VCaP (cell line): ENCODE measurements at regions not wholly inside any gene's neighbourhood (a gene's known extent, or its start where the extent isn't known, plus 50 kb on each side); places are given as distances from the start of the nearest gene placed in this dataset.

Experiments
- H3K27ac ChIP-seq: fragments of 450-650 bp; 2 replicates; pipeline ENCODE4 v1.5.1; 2017
- TF ChIP-seq, protein P1 (sequence below): fragments of 450-650 bp; conservative IDR thresholded peaks from 2 replicates; pipeline ENCODE4 v1.5.1; 2017; ENCODE audit warnings: mild to moderate bottlenecking, moderate library complexity

DNA sequence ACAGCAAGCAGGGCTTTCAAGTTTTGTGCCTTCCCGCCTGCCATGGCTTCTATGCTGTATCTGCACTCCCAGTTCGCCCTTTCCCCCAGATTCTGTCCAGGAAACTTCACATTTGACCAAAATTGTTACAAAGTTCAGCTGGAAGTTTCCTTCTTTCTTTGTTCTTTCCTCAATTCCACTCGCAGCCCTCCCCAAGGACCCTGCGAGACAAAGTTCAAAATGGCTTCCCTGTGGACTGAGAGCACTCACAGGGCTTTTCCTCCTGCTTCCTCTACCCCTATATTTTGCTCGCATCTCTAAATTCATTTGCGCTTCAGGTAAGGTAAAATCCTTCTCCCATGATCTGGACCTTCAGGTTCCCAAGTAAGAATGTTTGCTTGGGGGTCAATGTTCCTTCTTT is 1348.4 kb upstream of the B3GALT2 start:
- TF ChIP-seq, protein P1, sequence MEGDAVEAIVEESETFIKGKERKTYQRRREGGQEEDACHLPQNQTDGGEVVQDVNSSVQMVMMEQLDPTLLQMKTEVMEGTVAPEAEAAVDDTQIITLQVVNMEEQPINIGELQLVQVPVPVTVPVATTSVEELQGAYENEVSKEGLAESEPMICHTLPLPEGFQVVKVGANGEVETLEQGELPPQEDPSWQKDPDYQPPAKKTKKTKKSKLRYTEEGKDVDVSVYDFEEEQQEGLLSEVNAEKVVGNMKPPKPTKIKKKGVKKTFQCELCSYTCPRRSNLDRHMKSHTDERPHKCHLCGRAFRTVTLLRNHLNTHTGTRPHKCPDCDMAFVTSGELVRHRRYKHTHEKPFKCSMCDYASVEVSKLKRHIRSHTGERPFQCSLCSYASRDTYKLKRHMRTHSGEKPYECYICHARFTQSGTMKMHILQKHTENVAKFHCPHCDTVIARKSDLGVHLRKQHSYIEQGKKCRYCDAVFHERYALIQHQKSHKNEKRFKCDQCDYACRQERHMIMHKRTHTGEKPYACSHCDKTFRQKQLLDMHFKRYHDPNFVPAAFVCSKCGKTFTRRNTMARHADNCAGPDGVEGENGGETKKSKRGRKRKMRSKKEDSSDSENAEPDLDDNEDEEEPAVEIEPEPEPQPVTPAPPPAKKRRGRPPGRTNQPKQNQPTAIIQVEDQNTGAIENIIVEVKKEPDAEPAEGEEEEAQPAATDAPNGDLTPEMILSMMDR, result no peak
- H3K27ac ChIP-seq, result no peak overlapping the region

DNA sequence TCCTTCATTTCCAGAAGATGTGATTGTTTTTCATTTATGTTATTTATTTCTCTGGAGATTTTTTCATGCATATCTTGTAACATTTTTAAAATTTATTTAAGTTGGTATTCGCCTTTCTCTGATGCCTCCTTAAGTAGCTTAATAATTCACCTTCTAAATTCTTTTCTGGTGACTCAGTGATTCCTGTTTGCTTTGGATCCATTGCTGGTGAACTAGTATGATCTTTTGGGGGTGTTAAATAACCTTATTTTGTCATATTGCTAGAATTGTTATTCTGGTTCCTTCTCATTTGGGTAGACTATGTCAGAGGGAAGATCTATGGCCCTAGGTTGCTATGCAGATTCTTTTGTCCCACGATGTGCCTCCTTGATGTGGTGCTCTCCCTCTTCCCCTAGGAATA is 1347.2 kb upstream of the B3GALT2 start:
- TF ChIP-seq, protein P1, result no peak
- no peak overlapping the region for H3K27ac ChIP-seq

DNA sequence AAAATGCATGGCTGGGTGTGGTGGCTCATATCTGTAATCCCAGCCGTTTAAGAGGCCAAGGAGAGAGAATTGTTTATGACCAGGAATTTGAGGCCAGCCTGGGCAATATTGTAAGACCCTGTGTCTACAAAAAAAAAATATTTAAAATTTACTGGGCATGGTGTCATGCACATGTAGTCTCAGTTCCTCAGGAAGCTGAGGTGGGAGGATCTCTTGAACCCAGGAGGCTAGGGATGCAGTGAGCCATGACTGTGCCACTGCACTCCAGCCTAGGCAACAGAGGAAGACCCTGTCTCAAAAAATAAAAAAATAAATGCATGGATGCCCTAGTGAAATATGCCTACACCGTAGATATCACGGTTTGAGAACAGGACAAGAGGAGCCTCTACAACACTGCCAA is 1331.2 kb upstream of the B3GALT2 start:
- TF ChIP-seq, protein P1, result no peak
- no peak overlapping the region for H3K27ac ChIP-seq

DNA sequence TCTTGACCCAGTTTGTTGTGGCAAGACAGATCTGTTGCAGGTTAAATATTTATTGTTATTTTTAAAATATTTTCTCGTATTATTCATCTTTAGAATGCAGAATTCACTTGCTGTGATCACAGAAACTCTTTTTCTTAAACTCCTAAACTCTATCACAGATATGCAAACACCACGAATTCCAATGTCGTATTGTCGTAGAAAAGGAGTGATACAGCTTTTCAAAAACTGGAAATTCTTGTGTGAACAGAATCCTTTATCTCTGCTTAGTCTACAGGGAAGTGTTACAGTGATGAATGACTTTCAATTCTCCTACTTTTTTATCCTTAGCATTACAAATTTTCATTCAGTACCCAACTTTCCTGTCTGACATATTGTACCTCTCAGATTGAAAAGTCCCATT is 1329.5 kb upstream of the B3GALT2 start:
- H3K27ac ChIP-seq, result no peak overlapping the region
- TF ChIP-seq, protein P1, result no peak

DNA sequence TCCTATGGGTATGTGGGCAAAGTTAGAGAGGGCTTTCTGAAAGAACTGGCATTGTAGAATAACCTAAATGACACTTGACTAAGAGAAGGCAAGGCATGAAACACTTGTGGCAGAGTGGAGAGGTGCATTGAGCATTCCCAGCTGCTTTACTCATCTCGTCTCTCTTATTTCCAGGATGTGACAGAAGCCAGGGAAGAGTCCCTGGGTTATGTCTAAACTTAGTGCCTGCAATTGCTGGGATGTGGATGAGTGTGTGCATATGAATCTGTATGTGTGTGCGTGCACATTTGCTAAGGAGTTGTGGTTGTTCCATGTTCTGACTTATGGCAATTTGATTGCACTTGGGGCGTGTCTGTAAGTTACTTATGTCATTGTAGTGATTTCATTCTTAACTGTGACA is 1326.5 kb upstream of the B3GALT2 start:
- no peak overlapping the region for H3K27ac ChIP-seq
- TF ChIP-seq, protein P1, result no peak

DNA sequence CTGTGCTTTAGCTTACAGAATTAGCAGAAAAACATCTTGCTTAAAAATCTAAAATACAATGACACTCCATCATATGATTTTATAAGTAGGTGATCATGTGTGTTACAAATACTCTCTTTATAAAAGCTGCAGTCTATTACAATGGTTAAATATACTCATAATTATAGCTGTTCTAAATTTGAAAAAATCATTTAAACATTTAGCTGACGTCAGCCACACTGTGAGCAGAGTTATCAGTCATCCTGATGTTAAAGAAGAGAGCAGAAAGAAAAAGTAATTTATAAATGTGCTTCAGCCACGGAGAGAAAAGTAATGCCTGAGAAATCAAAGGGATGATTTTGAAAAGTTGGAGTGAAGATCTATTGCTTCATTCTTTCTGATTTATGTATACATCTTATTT is 1325.9 kb upstream of the B3GALT2 start:
- H3K27ac ChIP-seq, result no peak overlapping the region
- TF ChIP-seq, protein P1, result no peak

DNA sequence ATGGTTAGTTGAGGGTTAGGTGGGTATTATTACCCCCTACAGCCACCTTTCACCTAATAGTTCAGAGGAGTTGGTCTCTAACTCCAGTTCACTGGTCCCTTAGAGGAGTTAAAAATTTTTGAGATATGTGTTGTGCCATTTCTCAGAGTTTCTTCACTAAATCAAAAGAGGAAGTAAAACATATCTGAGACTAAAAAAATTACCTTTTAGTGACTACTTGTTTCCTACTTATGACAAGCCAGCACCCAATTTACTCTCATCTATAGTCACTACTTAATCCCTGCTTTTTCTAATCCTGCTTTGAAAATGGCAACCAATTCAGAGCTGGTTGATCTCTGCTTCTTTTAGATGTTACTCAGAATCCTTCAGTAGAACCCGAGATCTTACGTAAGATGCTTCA is 1316.8 kb upstream of the B3GALT2 start:
- H3K27ac ChIP-seq, result no peak overlapping the region
- TF ChIP-seq, protein P1, result no peak

DNA sequence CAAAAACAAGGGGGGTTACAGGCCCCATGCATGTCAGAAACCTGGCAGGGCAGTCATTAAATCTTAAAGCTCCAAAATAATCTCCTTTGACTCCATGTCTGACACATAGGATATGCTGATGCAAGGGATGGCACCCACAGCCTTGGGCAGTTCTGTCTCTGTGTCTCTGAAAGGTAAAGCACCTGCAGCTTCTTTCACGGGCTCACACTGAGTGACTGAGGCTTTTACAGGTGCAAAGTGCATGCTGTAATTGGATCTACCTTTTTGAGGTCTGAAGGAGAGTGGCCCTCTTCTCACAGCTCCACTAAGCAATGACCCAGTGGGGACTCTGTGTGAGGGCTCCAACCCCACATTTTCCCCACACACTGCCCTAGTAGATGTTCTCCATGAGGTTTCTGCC is 1309.0 kb upstream of the B3GALT2 start:
- no peak overlapping the region for H3K27ac ChIP-seq
- TF ChIP-seq, protein P1, result no peak
